ENCODE measurements at regions not wholly inside any gene's neighbourhood (a gene's known extent, or its start where the extent isn't known, plus 50 kb on each side); places are given as distances from the start of the nearest gene placed in this dataset.
"Not testable (repeated sequence)": the region's sequence is repeated elsewhere in the genome, so short reads cannot be mapped to it uniquely, and the experiment has no call there.

DNA sequence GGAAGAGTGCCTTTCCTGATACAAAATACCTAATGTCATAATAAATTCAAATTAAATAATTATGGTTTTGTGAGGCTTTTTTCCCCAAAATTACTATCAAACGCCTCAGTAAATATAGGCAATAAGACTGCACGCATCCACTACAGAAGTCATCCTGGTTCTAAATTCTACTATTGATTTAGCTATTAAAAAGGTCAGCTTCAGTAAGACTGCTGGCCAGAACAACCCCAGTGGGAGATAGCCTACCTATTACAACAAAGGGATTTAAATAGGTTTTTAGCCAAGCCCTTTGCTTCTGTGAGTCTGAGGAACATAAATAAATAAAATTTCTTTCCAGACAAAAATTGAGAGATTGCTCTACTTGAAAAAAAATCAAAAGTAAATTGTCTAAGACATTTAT, 132.1 kb downstream of the PLPPR4 start:
- intact Hi-C loops (cut with DNase I) = no loop called here
- no peak for DNase-seq
- H3K27ac ChIP-seq = no peak overlapping the region
- TF ChIP-seq POLR2A (IDR thresholded peaks at IDR 0.05) = no peak
- TF ChIP-seq, protein P1, sequence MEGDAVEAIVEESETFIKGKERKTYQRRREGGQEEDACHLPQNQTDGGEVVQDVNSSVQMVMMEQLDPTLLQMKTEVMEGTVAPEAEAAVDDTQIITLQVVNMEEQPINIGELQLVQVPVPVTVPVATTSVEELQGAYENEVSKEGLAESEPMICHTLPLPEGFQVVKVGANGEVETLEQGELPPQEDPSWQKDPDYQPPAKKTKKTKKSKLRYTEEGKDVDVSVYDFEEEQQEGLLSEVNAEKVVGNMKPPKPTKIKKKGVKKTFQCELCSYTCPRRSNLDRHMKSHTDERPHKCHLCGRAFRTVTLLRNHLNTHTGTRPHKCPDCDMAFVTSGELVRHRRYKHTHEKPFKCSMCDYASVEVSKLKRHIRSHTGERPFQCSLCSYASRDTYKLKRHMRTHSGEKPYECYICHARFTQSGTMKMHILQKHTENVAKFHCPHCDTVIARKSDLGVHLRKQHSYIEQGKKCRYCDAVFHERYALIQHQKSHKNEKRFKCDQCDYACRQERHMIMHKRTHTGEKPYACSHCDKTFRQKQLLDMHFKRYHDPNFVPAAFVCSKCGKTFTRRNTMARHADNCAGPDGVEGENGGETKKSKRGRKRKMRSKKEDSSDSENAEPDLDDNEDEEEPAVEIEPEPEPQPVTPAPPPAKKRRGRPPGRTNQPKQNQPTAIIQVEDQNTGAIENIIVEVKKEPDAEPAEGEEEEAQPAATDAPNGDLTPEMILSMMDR (IDR thresholded peaks at IDR 0.05) = no peak
- H3K36me3 ChIP-seq (replicated peaks in 1 of 2; ENCODE audit: insufficient read depth in 1 of 2, low read depth in 2 of 2) = no peaks in the 10 kb centered on the region
- WGBS, 2 donors = 50 to 57% methylated on average over 2 of the region's 2 CpGs
- no peak overlapping the region for H3K4me3 ChIP-seq
- ATAC-seq = no peak
- no peaks in the 10 kb centered on the region for H3K27me3 ChIP-seq
- H3K9me3 ChIP-seq = no peaks in the 10 kb centered on the region
- H3K4me1 ChIP-seq = no peaks in the 10 kb centered on the region

- H3K9me3 ChIP-seq = no peaks in the 10 kb centered on the region
- no peak for ATAC-seq
- H3K4me3 ChIP-seq = no peak overlapping the region
- intact Hi-C loops (cut with DNase I) = no loop called here
- no peaks in the 10 kb centered on the region for H3K4me1 ChIP-seq
- H3K27ac ChIP-seq = no peak overlapping the region
- no peaks in the 10 kb centered on the region for H3K27me3 ChIP-seq
- WGBS, 2 donors = 33 to 41% methylated on average over 2 of the region's 2 CpGs
- no peaks in the 10 kb centered on the region for H3K36me3 ChIP-seq (replicated peaks in 1 of 2; ENCODE audit: insufficient read depth in 1 of 2, low read depth in 2 of 2)
- no peak for TF ChIP-seq POLR2A (IDR thresholded peaks at IDR 0.05)
- TF ChIP-seq, protein P1 (IDR thresholded peaks at IDR 0.05) = no peak
- no peak for DNase-seq
Observed at GRCh38 chr1:99397029-99397428, 132.7 kb downstream of the PLPPR4 start.

- TF ChIP-seq, protein P1 (IDR thresholded peaks at IDR 0.05) = no peak
- no peak for TF ChIP-seq POLR2A (IDR thresholded peaks at IDR 0.05)
- no peaks in the 10 kb centered on the region for H3K9me3 ChIP-seq
- no peaks in the 10 kb centered on the region for H3K4me1 ChIP-seq
- no peak overlapping the region for H3K27ac ChIP-seq
- no peaks in the 10 kb centered on the region for H3K36me3 ChIP-seq (replicated peaks in 1 of 2; ENCODE audit: insufficient read depth in 1 of 2, low read depth in 2 of 2)
- H3K4me3 ChIP-seq = no peak overlapping the region
- intact Hi-C loops (cut with DNase I) = no loop called here
- DNase-seq (no peak), ATAC-seq (no peak)
- no peaks in the 10 kb centered on the region for H3K27me3 ChIP-seq
Observed at GRCh38 chr1:99397863-99398262, 133.6 kb downstream of the PLPPR4 start.

DNA sequence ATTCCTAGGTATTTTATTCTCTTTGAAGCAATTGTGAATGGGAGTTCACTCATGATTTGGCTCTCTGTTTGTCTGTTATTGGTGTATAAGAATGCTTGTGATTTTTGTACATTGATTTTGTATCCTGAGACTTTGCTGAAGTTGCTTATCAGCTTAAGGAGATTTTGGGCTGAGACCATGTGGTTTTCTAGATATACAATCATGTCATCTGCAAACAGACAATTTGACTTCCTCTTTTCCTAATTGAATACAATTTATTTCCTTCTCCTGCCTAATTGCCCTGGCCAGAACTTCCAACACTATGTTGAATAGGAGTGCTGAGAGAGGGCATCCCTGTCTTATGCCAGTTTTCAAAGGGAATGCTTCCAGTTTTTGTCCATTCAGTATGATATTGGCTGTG, 137.3 kb downstream of the PLPPR4 start:
- H3K27me3 ChIP-seq; intact Hi-C loops (cut with DNase I); H3K9me3 ChIP-seq; ATAC-seq; DNase-seq; H3K4me1 ChIP-seq; H3K36me3 ChIP-seq (replicated peaks in 1 of 2; ENCODE audit: insufficient read depth in 1 of 2, low read depth in 2 of 2); H3K4me3 ChIP-seq; H3K27ac ChIP-seq: not testable (repeated sequence)

DNA sequence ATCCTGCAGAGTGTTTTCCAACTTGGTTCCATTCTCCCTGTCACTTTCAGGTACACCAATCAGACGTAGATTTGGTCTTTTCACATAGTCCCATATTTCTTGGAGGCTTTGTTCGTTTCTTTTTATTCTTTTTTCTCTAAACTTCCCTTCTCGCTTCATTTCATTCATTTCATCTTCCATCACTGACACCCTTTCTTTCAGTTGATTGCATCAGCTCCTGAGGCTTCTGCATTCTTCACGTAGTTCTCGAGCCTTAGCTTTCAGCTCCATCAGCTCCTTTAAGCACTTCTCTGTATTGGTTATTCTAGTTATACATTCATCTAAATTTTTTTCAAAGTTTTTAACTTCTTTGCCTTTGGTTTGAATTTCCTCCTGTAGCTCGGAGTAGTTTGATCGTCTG, 140.1 kb downstream of the PLPPR4 start:
- H3K27ac ChIP-seq; H3K27me3 ChIP-seq; H3K9me3 ChIP-seq; intact Hi-C loops (cut with DNase I); H3K4me1 ChIP-seq; H3K4me3 ChIP-seq; H3K36me3 ChIP-seq (replicated peaks in 1 of 2; ENCODE audit: insufficient read depth in 1 of 2, low read depth in 2 of 2); DNase-seq; ATAC-seq: not testable (repeated sequence)
- 70 to 72% methylated on average over 6 to 7 of the region's 7 CpGs for WGBS, 2 donors

GRCh38 chr1:99405325-99405724, 141.0 kb downstream of the PLPPR4 start:
- intact Hi-C loops (cut with DNase I) = not testable (repeated sequence)

More at GRCh38 chr1:99405325-99405724, 141.0 kb downstream of the PLPPR4 start:
- not testable (repeated sequence) for H3K27ac ChIP-seq; H3K27me3 ChIP-seq; H3K9me3 ChIP-seq; H3K4me3 ChIP-seq; H3K36me3 ChIP-seq (replicated peaks in 1 of 2; ENCODE audit: insufficient read depth in 1 of 2, low read depth in 2 of 2); H3K4me1 ChIP-seq; ATAC-seq; DNase-seq
- WGBS, 2 donors = 69 to 74% methylated on average over 6 to 9 of the region's 9 CpGs
